ENCODE measurements at regions not wholly inside any gene's neighbourhood (a gene's known extent, or its start where the extent isn't known, plus 50 kb on each side); places are given as distances from the start of the nearest gene placed in this dataset.

GRCh38 chr3:153572654-153573053 is 410.6 kb downstream of the RAP2B start:
- no peaks in the 10 kb centered on the region for H3K9me3 Mint-ChIP-seq
- no peaks in the 10 kb centered on the region for H3K36me3 Mint-ChIP-seq (ENCODE audit: low read depth)
- no peak for DNase-seq
- Histone ChIP-seq H3K4me3 (ENCODE audit: low read length) (no peak overlapping the region), H3K36me3 (ENCODE audit: insufficient read depth, low read length) (no peaks in the 10 kb centered on the region), H3K27ac (ENCODE audit: low read depth in 1 of 2, low read length in 2 of 2) (no peak overlapping the region), H3K27me3 (ENCODE audit: control insufficient read depth in 1 of 2, insufficient read depth in 2 of 2, low read length in 2 of 2) (no peaks in the 10 kb centered on the region), H3K4me1 (ENCODE audit: insufficient read depth, low read length) (no peaks in the 10 kb centered on the region), H3K9me3 (ENCODE audit: control insufficient read depth in 1 of 2, insufficient read depth in 1 of 2, low read length in 2 of 2) (no peaks in the 10 kb centered on the region)
- no peaks in the 10 kb centered on the region for H3K4me1 Mint-ChIP-seq (ENCODE audit: low read depth)
- H3K4me3 Mint-ChIP-seq = no peak overlapping the region
- TF ChIP-seq CTCF (IDR thresholded peaks at IDR 0.05) = no peak
- intact Hi-C loops (cut with DNase I, micrococcal nuclease) = no loop called here
- ChIA-PET POLR2A (no interaction called here), CTCF (no interaction called here)
- ATAC-seq (ENCODE audit: poor library complexity) = no peak
- H3K27me3 Mint-ChIP-seq = no peaks in the 10 kb centered on the region
- H3K27ac Mint-ChIP-seq = no peak overlapping the region

GRCh38 chr3:153573481-153573880 is 411.5 kb downstream of the RAP2B start:
- no peaks in the 10 kb centered on the region for H3K9me3 Mint-ChIP-seq
- CTCF ChIA-PET = no interaction called here
- DNase-seq = no peak
- intact Hi-C loops (cut with DNase I, micrococcal nuclease) = no loop called here
- Histone ChIP-seq H3K27ac (ENCODE audit: low read depth in 1 of 2, low read length in 2 of 2) (no peak overlapping the region), H3K27me3 (ENCODE audit: control insufficient read depth in 1 of 2, insufficient read depth in 2 of 2, low read length in 2 of 2) (no peaks in the 10 kb centered on the region), H3K9me3 (ENCODE audit: control insufficient read depth in 1 of 2, insufficient read depth in 1 of 2, low read length in 2 of 2) (no peaks in the 10 kb centered on the region), H3K4me3 (ENCODE audit: low read length) (no peak overlapping the region), H3K36me3 (ENCODE audit: insufficient read depth, low read length) (no peaks in the 10 kb centered on the region), H3K4me1 (ENCODE audit: insufficient read depth, low read length) (no peaks in the 10 kb centered on the region)
- no peak for TF ChIP-seq CTCF (IDR thresholded peaks at IDR 0.05)
- H3K36me3 Mint-ChIP-seq (ENCODE audit: low read depth) = no peaks in the 10 kb centered on the region
- no peak overlapping the region for H3K27ac Mint-ChIP-seq
- no peak for ATAC-seq (ENCODE audit: poor library complexity)
- H3K4me3 Mint-ChIP-seq = no peak overlapping the region
- no peaks in the 10 kb centered on the region for H3K4me1 Mint-ChIP-seq (ENCODE audit: low read depth)
- POLR2A ChIA-PET = no interaction called here
- H3K27me3 Mint-ChIP-seq = no peaks in the 10 kb centered on the region

- intact Hi-C loops (cut with DNase I, micrococcal nuclease) = no loop called here
- H3K4me3 ChIP-seq (ENCODE audit: low read length) = no peak overlapping the region
- no peaks in the 10 kb centered on the region for H3K27me3 Mint-ChIP-seq
- no peaks in the 10 kb centered on the region for H3K9me3 Mint-ChIP-seq
- CTCF ChIA-PET = no interaction called here
- no peaks in the 10 kb centered on the region for H3K9me3 ChIP-seq (ENCODE audit: control insufficient read depth in 1 of 2, insufficient read depth in 1 of 2, low read length in 2 of 2)
- no peaks in the 10 kb centered on the region for H3K36me3 Mint-ChIP-seq (ENCODE audit: low read depth)
- POLR2A ChIA-PET = no interaction called here
- H3K4me1 Mint-ChIP-seq (ENCODE audit: low read depth) = no peaks in the 10 kb centered on the region
- H3K4me3 Mint-ChIP-seq = no peak overlapping the region
- ATAC-seq (ENCODE audit: poor library complexity) (no peak), DNase-seq (no peak)
- H3K4me1 ChIP-seq (ENCODE audit: insufficient read depth, low read length) = no peaks in the 10 kb centered on the region
- no peaks in the 10 kb centered on the region for H3K27me3 ChIP-seq (ENCODE audit: control insufficient read depth in 1 of 2, insufficient read depth in 2 of 2, low read length in 2 of 2)
- TF ChIP-seq CTCF (IDR thresholded peaks at IDR 0.05) = no peak
- H3K27ac Mint-ChIP-seq = no peak overlapping the region
- no peak overlapping the region for H3K27ac ChIP-seq (ENCODE audit: low read depth in 1 of 2, low read length in 2 of 2)
- H3K36me3 ChIP-seq (ENCODE audit: insufficient read depth, low read length) = no peaks in the 10 kb centered on the region
Observed at GRCh38 chr3:153574445-153574844, 412.4 kb downstream of the RAP2B start.
